ENCODE measurements at regions not wholly inside any gene's neighbourhood (a gene's known extent, or its start where the extent isn't known, plus 50 kb on each side); places are given as distances from the start of the nearest gene placed in this dataset.

- H3K9me3 ChIP-seq: peaks cover 0 to 4% (median 0%) of the 10 kb centered on the region in 4 donors
- H3K4me1 ChIP-seq: no peaks in the 10 kb centered on the region
- WGBS, 2 donors: 38 to 47% methylated on average over 2 of the region's 2 CpGs
- TF ChIP-seq CTCF (IDR thresholded peaks at IDR 0.05): no peak
- no peak for TF ChIP-seq POLR2A (IDR thresholded peaks at IDR 0.05)
- no peak for TF ChIP-seq EP300 (IDR thresholded peaks at IDR 0.05)
- H3K27ac ChIP-seq: no peak overlapping the region
- no peak for DNase-seq (ENCODE audit: low spot score in 2 of 2)
- no peak overlapping the region for H3K4me3 ChIP-seq
- H3K36me3 ChIP-seq: no peaks in the 10 kb centered on the region
- H3K27me3 ChIP-seq: no peaks in the 10 kb centered on the region
These were observed 497.1 kb downstream of the ZIC1 start for GRCh38 chr3:147906285-147906684.

GRCh38 chr3:147914532-147914931 lies 505.4 kb downstream of the ZIC1 start:
- no peaks in the 10 kb centered on the region for H3K4me1 ChIP-seq
- 86 to 96% methylated on average over 1 of the region's 1 CpG for WGBS, 2 donors
- H3K9me3 ChIP-seq: peaks cover 0 to 6% (median 0%) of the 10 kb centered on the region in 4 donors
- no peak for TF ChIP-seq EP300 (IDR thresholded peaks at IDR 0.05)
- TF ChIP-seq CTCF (IDR thresholded peaks at IDR 0.05): no peak
- H3K27me3 ChIP-seq: no peaks in the 10 kb centered on the region
- no peaks in the 10 kb centered on the region for H3K36me3 ChIP-seq
- no peak overlapping the region for H3K27ac ChIP-seq
- H3K4me3 ChIP-seq: no peak overlapping the region
- DNase-seq (ENCODE audit: low spot score in 2 of 2): no peak

GRCh38 chr3:147915057-147915456 lies 505.9 kb downstream of the ZIC1 start:
- Histone ChIP-seq H3K4me3 (no peak overlapping the region), H3K36me3 (no peaks in the 10 kb centered on the region), H3K27me3 (no peaks in the 10 kb centered on the region), H3K9me3 (peaks cover 0 to 6% (median 0%) of the 10 kb centered on the region in 4 donors), H3K4me1 (no peaks in the 10 kb centered on the region), H3K27ac (no peak overlapping the region)
- TF ChIP-seq EP300 (IDR thresholded peaks at IDR 0.05): no peak
- TF ChIP-seq POLR2A (IDR thresholded peaks at IDR 0.05): no peak
- no peak for TF ChIP-seq CTCF (IDR thresholded peaks at IDR 0.05)
- no peak for DNase-seq (ENCODE audit: low spot score in 2 of 2)
- WGBS, 2 donors: 75 to 86% methylated on average over 5 of the region's 5 CpGs

- H3K36me3 ChIP-seq: no peaks in the 10 kb centered on the region
- H3K27ac ChIP-seq: no peak overlapping the region
- H3K4me1 ChIP-seq: no peaks in the 10 kb centered on the region
- TF ChIP-seq CTCF (IDR thresholded peaks at IDR 0.05): no peak
- no peak for TF ChIP-seq EP300 (IDR thresholded peaks at IDR 0.05)
- no peak for TF ChIP-seq POLR2A (IDR thresholded peaks at IDR 0.05)
- 92 to 93% methylated on average over 4 of the region's 4 CpGs for WGBS, 2 donors
- no peak overlapping the region for H3K4me3 ChIP-seq
- no peaks in the 10 kb centered on the region for H3K9me3 ChIP-seq
- no peaks in the 10 kb centered on the region for H3K27me3 ChIP-seq
- no peak for DNase-seq (ENCODE audit: low spot score in 2 of 2)
These were observed 510.3 kb downstream of the ZIC1 start for GRCh38 chr3:147919496-147919895.

- H3K9me3 ChIP-seq: no peaks in the 10 kb centered on the region
These were observed 511.9 kb downstream of the ZIC1 start for GRCh38 chr3:147921051-147921450.

More at GRCh38 chr3:147921051-147921450, 511.9 kb downstream of the ZIC1 start:
- no peak for DNase-seq (ENCODE audit: low spot score in 2 of 2)
- peaks cover 0 to 7% (median 0%) of the 10 kb centered on the region in 4 donors for H3K4me1 ChIP-seq
- WGBS, 2 donors: 59 to 70% methylated on average over 2 of the region's 2 CpGs
- H3K36me3 ChIP-seq: no peaks in the 10 kb centered on the region
- no peaks in the 10 kb centered on the region for H3K27me3 ChIP-seq
- TF ChIP-seq CTCF (IDR thresholded peaks at IDR 0.05) (no peak), EP300 (IDR thresholded peaks at IDR 0.05) (no peak), POLR2A (IDR thresholded peaks at IDR 0.05) (no peak)
- H3K27ac ChIP-seq: no peak overlapping the region
- H3K4me3 ChIP-seq: no peak overlapping the region
